Inferior parietal cortex (tissue), 1 donor: ENCODE measurements at regions not wholly inside any gene's neighbourhood (a gene's known extent, or its start where the extent isn't known, plus 50 kb on each side); places are given as distances from the start of the nearest gene placed in this dataset.

Experiments used
- DNase-seq: peaks from one replicate; pipeline ENCODE4 v3.0.0-alpha.2; 2016; ENCODE audit errors: extremely low spot score

GRCh38 chr11:116445108-116446047 lies 327.4 kb downstream of the BUD13 start:
- DNase-seq, result no peak

DNA sequence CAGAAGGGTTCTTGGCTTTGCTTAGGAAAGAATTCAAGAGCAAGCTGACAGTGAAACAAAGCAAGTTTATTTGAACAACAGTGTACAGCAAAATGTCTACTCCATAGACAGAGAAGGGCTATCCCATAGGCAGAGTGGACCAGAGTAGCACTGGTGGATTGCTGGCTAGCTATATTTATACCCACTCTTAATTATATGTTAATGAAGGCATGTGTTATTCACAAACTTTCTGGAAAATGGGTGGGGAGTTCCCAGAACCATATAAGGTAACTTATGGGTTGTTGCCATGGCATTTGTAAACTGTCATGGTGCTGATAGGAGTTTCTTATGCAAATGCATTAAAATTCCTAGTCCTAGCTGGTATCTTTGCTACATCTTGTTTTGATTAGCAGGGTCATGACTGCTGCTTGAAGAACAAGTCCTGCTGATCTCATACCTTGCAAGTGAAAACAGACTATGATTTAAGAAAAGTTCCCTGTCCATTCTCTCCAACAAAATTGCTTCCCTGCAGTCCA lies 330.5 kb downstream of the BUD13 start:
- no peak for DNase-seq

- DNase-seq, result no peak
These were observed 333.5 kb downstream of the BUD13 start for GRCh38 chr11:116439361-116439677.

- no peak for DNase-seq
These were observed 334.0 kb downstream of the BUD13 start for GRCh38 chr11:116438651-116439360.

- DNase-seq, result no peak
These were observed 337.8 kb downstream of the BUD13 start for GRCh38 chr11:116434986-116435385.

DNA sequence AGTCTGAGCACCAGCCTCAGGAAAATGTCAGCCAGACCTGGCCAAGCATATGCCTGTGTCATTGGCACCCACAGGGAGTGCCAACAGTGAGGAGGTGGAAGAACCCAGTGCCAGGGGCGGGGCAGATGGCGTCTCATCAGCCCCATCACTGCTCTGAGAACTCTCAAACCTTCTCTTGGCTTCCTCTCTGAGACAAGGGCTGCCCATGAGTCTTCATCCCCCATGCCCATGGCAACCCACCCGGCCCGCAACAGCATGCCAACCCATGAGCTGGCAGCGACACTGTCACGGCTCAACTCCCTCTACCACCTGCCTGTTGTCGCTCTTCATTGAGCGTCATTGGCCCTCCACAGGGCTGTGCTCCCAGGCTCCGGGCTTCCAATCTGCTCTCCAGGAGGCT lies 340.5 kb downstream of the BUD13 start:
- no peak for DNase-seq

DNA sequence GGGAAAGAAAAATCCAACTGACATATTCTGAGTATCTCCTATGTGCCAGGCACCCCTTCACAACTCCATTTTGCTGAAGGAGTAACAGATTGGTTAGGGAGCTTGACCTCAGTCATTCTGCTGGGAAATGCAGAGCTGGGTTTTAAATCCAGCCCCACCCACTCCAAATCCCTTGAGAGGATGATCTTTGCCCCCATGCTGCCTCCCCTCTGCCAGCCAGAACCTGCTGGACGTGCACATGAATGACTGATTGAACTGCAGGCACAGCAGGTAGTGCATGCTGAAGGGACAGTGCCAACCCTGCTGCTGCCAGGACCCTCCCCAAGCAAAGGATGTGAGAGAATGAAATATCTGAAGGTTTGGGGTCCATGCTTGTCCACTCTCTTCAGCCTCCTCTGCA lies 340.9 kb downstream of the BUD13 start:
- no peak for DNase-seq

- no peak for DNase-seq
These were observed 344.2 kb downstream of the BUD13 start for GRCh38 chr11:116428638-116428975.

DNA sequence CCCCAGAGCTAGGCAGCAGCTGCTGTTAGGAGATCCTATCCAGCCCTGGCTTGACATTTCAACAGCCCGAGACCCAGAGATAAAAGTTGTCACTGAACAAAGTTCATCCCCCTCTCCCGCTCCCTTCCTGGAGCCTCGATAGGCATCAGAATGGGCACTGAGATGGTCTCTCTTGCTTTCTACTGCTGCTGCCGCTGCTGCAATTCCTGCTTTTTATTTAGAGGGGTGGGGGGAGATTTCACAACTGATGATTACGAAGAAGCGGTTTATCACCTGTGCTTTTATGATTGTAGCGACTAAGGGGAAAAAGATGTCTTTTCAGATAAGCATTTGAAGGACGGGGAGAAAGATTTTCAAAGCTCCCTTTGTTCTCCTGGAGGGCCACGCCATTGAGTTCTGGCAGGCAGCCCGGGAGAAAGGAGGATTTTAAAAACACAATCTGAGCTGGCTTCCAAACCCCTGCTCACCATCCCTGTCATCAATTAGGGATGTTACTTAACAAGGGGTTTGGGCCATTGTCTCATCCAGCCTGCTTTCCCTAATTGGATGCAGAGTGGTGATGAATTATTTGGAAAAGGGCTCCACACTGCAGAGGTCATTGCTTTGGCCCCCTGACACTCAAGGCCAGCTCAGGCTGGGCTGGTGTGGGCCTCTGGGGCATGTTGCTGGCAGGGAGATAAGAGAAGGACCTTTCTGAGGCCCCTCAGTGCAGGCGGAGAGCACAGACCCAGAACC lies 344.7 kb downstream of the BUD13 start:
- no peak for DNase-seq

GRCh38 chr11:116427337-116427902 lies 345.4 kb downstream of the BUD13 start:
- no peak for DNase-seq

- no peak for DNase-seq
These were observed 346.0 kb downstream of the BUD13 start for GRCh38 chr11:116426761-116427160.

GRCh38 chr11:116424615-116425261 lies 348.0 kb downstream of the BUD13 start:
- no peak for DNase-seq

DNA sequence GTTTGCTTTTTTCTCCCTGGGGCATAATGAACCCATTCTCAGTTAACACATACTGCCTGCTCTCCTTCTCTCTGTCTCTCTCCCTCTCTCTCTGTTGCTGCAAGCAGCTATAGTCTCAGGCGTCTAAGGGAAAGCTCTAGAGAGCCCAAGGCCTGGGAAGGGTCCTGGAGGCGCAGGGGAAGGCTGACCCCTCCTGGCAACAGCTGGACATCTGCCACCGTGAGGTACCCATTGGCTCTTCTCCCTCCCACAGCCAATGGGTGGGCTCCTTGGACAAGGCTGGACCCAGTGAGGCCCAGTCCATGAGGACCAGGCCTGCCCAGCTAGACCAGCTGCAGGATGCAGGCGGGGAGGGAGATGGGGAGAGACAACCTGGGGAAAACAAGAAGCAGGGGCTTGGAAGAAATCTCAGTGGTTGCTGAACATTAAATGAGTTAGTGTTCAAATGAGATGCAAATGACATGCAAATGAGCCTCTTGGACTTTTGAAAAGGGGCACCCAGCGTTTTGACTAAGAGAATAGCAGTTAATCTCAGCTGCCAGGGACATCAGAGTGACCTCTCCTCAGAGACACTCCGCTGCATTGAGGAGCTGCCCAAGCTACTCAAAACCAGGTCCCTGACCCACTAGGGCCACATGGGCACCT lies 349.7 kb downstream of the BUD13 start:
- no peak for DNase-seq

DNA sequence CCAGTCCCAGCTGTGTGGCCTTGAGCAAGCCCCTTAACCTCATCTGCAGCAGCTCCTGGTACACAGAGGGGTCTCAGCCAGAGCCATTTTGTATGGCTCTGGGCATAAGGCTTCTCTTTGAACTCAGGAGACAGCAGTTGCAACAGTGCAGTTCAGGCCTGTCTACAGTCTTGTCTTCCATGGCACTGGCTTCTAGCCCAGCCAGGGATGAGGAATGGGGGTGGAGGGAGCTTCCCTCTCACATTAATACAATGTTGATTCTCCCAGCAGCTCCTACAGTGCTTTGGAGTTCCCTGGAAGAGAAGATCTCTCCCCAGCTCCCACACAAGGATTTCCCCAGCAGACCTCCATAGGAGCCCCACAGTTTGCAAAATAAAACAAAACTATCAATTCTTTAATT lies 350.2 kb downstream of the BUD13 start:
- no peak for DNase-seq

- no peak for DNase-seq
These were observed 351.1 kb downstream of the BUD13 start for GRCh38 chr11:116421529-116422185.

- no peak for DNase-seq
These were observed 351.8 kb downstream of the BUD13 start for GRCh38 chr11:116420770-116421528.

- DNase-seq, result no peak
These were observed 352.8 kb downstream of the BUD13 start for GRCh38 chr11:116420030-116420429.

DNA sequence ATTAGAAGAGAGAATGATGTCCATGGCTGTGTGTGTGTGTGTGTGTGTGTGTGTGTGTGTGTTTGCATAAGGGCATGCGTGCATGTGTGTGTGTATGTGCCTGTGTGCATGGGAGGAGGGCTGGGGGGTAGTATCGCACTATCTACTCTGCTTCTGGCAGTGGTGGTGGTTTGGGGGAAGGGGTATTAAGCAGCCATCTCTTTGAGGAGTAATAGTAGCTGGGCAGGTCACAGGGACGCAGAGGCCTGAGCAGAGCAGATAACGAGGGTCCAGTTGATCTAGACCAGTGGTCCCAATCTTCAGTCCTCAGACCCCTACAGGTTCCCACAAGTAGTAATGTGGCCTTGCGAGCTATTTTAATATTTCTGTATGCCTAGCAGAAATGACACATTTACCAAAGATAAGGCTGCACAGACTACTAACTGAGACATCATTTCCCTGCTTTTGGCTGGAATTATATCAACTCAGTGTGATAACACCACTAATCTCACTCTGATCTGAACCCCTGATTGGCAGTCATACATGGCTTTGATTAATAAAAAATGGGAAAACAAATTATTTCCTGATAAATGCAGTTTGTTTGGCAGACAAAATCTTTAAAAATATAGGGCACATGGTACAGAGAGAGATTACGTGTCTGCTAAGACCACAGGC lies 354.3 kb downstream of the BUD13 start:
- DNase-seq, result no peak

- no peak for DNase-seq
These were observed 355.9 kb downstream of the BUD13 start for GRCh38 chr11:116416852-116417251.
